Suprapubic skin (tissue), 4 donors: ENCODE measurements at regions not wholly inside any gene's neighbourhood (a gene's known extent, or its start where the extent isn't known, plus 50 kb on each side); places are given as distances from the start of the nearest gene placed in this dataset.

Experiments used
- DNase-seq, 2 donors: peaks; one replicate each; pipeline ENCODE4 v3.0.0-alpha.2; 2019; ENCODE audit warnings: low spot score in 2 of 2
- H3K27ac ChIP-seq: fragments of 200-600 bp; sonication (generic); one replicate; pipeline ENCODE4 v1.5.1; 2019
- H3K27me3 ChIP-seq: fragments of 200-600 bp; sonication (generic); one replicate; pipeline ENCODE4 v1.5.1; 2019
- H3K36me3 ChIP-seq: fragments of 200-600 bp; sonication (generic); one replicate; pipeline ENCODE4 v1.5.1; 2019
- H3K4me1 ChIP-seq: fragments of 200-600 bp; sonication (generic); one replicate; pipeline ENCODE4 v1.5.1; 2019
- H3K4me3 ChIP-seq: fragments of 200-600 bp; sonication (generic); one replicate; pipeline ENCODE4 v1.5.1; 2019; ENCODE audit warnings: mild to moderate bottlenecking
- H3K9me3 ChIP-seq: fragments of 200-600 bp; sonication (generic); one replicate; pipeline ENCODE4 v1.5.1; 2019
- EP300 ChIP-seq: sonication (generic); formaldehyde crosslinking; IDR thresholded peaks from one replicate; pipeline ENCODE4 v1.6.1; 2017; ENCODE audit warnings: antibody characterized with exemption
- POLR2A ChIP-seq, 2 donors: fragments of 450-650 bp; IDR thresholded peaks; one replicate each; pipeline ENCODE4 v1.6.1; 2017; ENCODE audit warnings: antibody characterized with exemption in 2 of 2, mild to moderate bottlenecking in 2 of 2, moderate library complexity in 2 of 2
- POLR2AphosphoS5 ChIP-seq, 3 donors: sonication (generic); formaldehyde crosslinking; IDR thresholded peaks; one replicate each; pipeline ENCODE4 v1.6.1; 2017; ENCODE audit warnings: antibody characterized with exemption in 3 of 3
- WGBS: methylation state at CpG from one replicate; pipeline ENCODE4 v1.1.5; 2018; 5-methylcytosine and 5-hydroxymethylcytosine counted together
- TF ChIP-seq, protein P1 (sequence below), 2 donors: fragments of 200-600 bp in 1 of 2; fragments of 450-650 bp in 1 of 2; sonication (generic) in 1 of 2; IDR thresholded peaks; one replicate each; pipeline ENCODE4 v1.5.1; 2016 to 2019; ENCODE audit warnings: antibody characterized with exemption in 2 of 2, mild to moderate bottlenecking in 1 of 2, moderate library complexity in 1 of 2

GRCh38 chr20:51329845-51330244 lies 212.7 kb downstream of the NFATC2 start:
- Histone ChIP-seq H3K27me3 (no peaks in the 10 kb centered on the region), H3K4me3 (no peak overlapping the region), H3K9me3 (no peaks in the 10 kb centered on the region), H3K4me1 (no peaks in the 10 kb centered on the region), H3K36me3 (no peaks in the 10 kb centered on the region), H3K27ac (no peak overlapping the region)
- 94% methylated on average over 1 of the region's 1 CpG for WGBS
- no peak for DNase-seq
- TF ChIP-seq, protein P1, sequence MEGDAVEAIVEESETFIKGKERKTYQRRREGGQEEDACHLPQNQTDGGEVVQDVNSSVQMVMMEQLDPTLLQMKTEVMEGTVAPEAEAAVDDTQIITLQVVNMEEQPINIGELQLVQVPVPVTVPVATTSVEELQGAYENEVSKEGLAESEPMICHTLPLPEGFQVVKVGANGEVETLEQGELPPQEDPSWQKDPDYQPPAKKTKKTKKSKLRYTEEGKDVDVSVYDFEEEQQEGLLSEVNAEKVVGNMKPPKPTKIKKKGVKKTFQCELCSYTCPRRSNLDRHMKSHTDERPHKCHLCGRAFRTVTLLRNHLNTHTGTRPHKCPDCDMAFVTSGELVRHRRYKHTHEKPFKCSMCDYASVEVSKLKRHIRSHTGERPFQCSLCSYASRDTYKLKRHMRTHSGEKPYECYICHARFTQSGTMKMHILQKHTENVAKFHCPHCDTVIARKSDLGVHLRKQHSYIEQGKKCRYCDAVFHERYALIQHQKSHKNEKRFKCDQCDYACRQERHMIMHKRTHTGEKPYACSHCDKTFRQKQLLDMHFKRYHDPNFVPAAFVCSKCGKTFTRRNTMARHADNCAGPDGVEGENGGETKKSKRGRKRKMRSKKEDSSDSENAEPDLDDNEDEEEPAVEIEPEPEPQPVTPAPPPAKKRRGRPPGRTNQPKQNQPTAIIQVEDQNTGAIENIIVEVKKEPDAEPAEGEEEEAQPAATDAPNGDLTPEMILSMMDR (IDR thresholded peaks at IDR 0.05): no peak
- no peak for TF ChIP-seq EP300
- no peak for TF ChIP-seq POLR2A (IDR thresholded peaks at IDR 0.05)
- TF ChIP-seq POLR2AphosphoS5 (IDR thresholded peaks at IDR 0.05): no peak

DNA sequence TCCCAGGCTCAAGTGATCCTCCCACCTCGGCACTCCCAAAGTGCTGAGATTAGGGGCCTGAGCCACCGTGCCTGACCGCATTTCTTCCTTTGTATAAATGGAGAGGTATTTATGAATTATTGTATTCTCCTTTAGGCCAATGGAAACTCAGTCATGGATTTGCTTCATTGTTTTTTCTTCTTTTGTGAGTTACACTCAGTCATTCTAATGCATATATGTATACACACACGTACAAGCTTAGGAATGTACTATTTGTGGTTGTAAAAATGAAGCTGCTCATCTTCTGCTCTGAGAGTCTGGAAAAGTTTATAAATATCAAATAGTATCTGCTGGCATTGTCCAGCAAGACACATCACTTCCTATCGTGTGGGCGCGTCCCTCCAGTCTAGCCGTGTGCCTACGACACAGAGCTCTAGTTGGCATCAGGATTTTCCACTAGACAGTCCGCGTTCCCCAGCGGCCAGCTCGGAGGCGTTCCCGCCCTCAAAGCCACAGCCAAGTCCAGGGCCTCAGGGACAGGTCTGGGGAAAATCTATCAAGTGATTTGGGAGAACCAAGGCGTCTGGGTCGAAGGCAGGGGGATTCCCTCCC lies 215.2 kb downstream of the NFATC2 start:
- no peak for TF ChIP-seq EP300
- TF ChIP-seq, protein P1 (IDR thresholded peaks at IDR 0.05): no peak
- no peak for TF ChIP-seq POLR2A (IDR thresholded peaks at IDR 0.05)
- no peak for TF ChIP-seq POLR2AphosphoS5 (IDR thresholded peaks at IDR 0.05)
- no peak overlapping the region for H3K27ac ChIP-seq
- no peak for DNase-seq
- no peak overlapping the region for H3K4me3 ChIP-seq
- no peaks in the 10 kb centered on the region for H3K36me3 ChIP-seq
- WGBS: 49% methylated on average over 17 of the region's 17 CpGs
- H3K9me3 ChIP-seq: no peaks in the 10 kb centered on the region
- H3K4me1 ChIP-seq: no peaks in the 10 kb centered on the region
- no peaks in the 10 kb centered on the region for H3K27me3 ChIP-seq

DNA sequence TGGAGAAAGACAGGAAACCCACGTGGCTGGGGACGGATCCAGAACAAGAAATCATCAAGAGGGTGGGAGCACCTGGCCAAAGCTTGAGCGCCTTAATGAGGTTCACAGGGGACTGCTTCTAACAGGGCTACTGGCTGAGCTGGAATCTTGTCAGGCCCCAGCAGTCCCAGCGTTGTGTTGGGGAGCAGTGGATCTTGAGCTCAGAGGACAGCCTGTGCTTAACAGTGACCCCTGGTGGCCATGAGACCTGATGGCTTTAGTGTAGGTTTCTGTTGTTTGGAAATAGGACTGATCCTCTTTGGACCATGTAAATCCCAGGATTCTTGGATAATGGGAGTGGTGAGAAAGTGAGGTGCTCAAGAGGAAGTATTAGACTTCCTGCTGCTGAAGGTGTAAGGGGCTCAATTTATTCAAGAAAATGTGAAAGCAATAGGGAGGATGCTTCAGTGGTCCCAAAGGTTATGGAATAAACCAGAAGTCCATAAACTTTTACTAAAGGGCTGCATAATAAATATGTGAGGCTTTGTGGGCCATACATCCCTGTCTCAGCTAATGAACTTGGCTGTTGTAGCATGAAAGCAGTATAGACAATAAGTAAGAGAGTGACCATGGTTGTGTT lies 216.2 kb downstream of the NFATC2 start:
- H3K4me3 ChIP-seq: no peak overlapping the region
- no peaks in the 10 kb centered on the region for H3K9me3 ChIP-seq
- no peaks in the 10 kb centered on the region for H3K4me1 ChIP-seq
- H3K36me3 ChIP-seq: no peaks in the 10 kb centered on the region
- WGBS: 68% methylated on average over 4 of the region's 4 CpGs
- H3K27ac ChIP-seq: no peak overlapping the region
- DNase-seq: no peak
- H3K27me3 ChIP-seq: no peaks in the 10 kb centered on the region
- no peak for TF ChIP-seq EP300
- TF ChIP-seq, protein P1 (IDR thresholded peaks at IDR 0.05): peak; percentile 34 to 56
- no peak for TF ChIP-seq POLR2A (IDR thresholded peaks at IDR 0.05)

DNA sequence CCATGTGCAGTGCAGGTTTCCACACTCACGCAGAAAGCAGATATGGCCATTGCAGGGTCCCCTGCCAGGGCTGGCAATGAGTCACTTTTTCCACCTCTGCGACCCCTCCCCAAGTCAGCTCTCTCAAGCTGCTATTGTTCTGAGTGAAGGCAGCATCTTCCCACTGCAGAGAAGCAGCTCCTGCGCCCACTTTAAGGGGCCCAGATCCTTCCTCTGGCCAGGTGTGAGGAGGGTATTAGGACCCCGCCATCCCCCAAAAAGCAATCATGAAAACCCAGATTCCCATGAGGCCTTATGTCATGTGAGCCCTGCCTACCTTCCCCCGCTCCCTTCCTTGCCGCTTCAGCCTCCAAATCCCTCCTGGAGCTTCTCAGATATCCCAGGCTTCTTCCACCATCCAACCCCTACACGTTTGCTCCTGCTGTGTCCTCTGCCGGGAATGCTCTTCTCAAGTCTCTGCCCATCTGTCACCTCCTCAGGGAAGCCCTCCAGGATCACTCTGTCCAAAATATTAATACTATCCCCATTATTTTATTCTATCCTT lies 220.3 kb downstream of the NFATC2 start:
- no peak for DNase-seq
- Histone ChIP-seq H3K9me3 (no peaks in the 10 kb centered on the region), H3K36me3 (no peaks in the 10 kb centered on the region), H3K27ac (no peak overlapping the region), H3K27me3 (no peaks in the 10 kb centered on the region), H3K4me1 (no peaks in the 10 kb centered on the region), H3K4me3 (no peak overlapping the region)
- 80% methylated on average over 8 of the region's 8 CpGs for WGBS
- TF ChIP-seq POLR2AphosphoS5 (IDR thresholded peaks at IDR 0.05) (no peak), EP300 (no peak), POLR2A (IDR thresholded peaks at IDR 0.05) (no peak)
- TF ChIP-seq, protein P1 (IDR thresholded peaks at IDR 0.05): no peak

GRCh38 chr20:51321343-51322163 lies 221.0 kb downstream of the NFATC2 start:
- TF ChIP-seq POLR2AphosphoS5 (IDR thresholded peaks at IDR 0.05) (no peak), EP300 (no peak), POLR2A (IDR thresholded peaks at IDR 0.05) (no peak)
- TF ChIP-seq, protein P1 (IDR thresholded peaks at IDR 0.05): no peak
- H3K27ac ChIP-seq: no peak overlapping the region
- no peaks in the 10 kb centered on the region for H3K9me3 ChIP-seq
- no peaks in the 10 kb centered on the region for H3K4me1 ChIP-seq
- no peak overlapping the region for H3K4me3 ChIP-seq
- no peaks in the 10 kb centered on the region for H3K27me3 ChIP-seq
- WGBS: 80% methylated on average over 16 of the region's 17 CpGs
- no peaks in the 10 kb centered on the region for H3K36me3 ChIP-seq
- no peak for DNase-seq
